PC-9 (cell line): ENCODE measurements at regions not wholly inside any gene's neighbourhood (a gene's known extent, or its start where the extent isn't known, plus 50 kb on each side); places are given as distances from the start of the nearest gene placed in this dataset.
A peak's percentile ranks its signal among the peaks of the same experiment; 100 is the strongest.

ENCODE experiments used
- BruUV-seq: library from RNA; stranded (reverse); fragments of 400-500 nt; replicated peaks from 2 replicates; lab custom pipeline; 2021; lab: Mats Ljungman, UMichigan
- CTCF ChIA-PET: fragments of 300-600 bp; sonication (Branson Sonifier 250); formaldehyde crosslinking; loops from one replicate; lab custom pipeline; 2022; ENCODE audit warnings: antibody characterized with exemption; lab: Charles Lee
- POLR2A ChIA-PET: fragments of 300-600 bp; sonication (Branson Sonifier 250); formaldehyde crosslinking; loops from one replicate; lab custom pipeline; 2022; ENCODE audit warnings: antibody characterized with exemption; ENCODE audit not compliant: unreplicated experiment; lab: Charles Lee
- DNase-seq, 2 experiments: peaks; one replicate each; pipeline versions ENCODE4 v3.0.0 to v3.0.0-alpha.2; 2015 to 2022; ENCODE audit warnings: mixed read lengths in 1 of 2
- H2AFZ ChIP-seq: fragments of 200-600 bp; sonication (generic); 2 replicates; pipeline ENCODE4 v1.8.1; 2017; ENCODE audit warnings: antibody characterized with exemption
- H3F3A ChIP-seq: fragments of 200-600 bp; sonication (generic); 2 replicates; pipeline ENCODE4 v1.8.1; 2017; ENCODE audit warnings: antibody characterized with exemption, mild to moderate bottlenecking, low read depth; ENCODE audit not compliant: insufficient read depth
- H3K27ac ChIP-seq: fragments of 200-600 bp; sonication (generic); 2 replicates; pipeline ENCODE4 v1.6.1; 2016; ENCODE audit warnings: mixed run types
- H3K27me3 ChIP-seq: fragments of 200-600 bp; sonication (generic); 2 replicates; pipeline ENCODE4 v1.6.1; 2016; ENCODE audit warnings: low read depth, mixed run types; ENCODE audit not compliant: insufficient read depth
- H3K36me3 ChIP-seq: fragments of 200-600 bp; sonication (generic); 2 replicates; pipeline ENCODE4 v1.6.1; 2016; ENCODE audit warnings: low read depth, mixed run types
- H3K4me1 ChIP-seq: fragments of 200-600 bp; sonication (generic); replicated peaks from 2 replicates; pipeline ENCODE4 v1.6.1; 2016; ENCODE audit warnings: mixed run types; ENCODE audit not compliant: insufficient read depth
- H3K4me2 ChIP-seq: fragments of 200-600 bp; sonication (generic); 2 replicates; pipeline ENCODE4 v1.6.1; 2017; ENCODE audit warnings: mixed run types
- H3K4me3 ChIP-seq: fragments of 200-600 bp; sonication (generic); 2 replicates; pipeline ENCODE4 v1.6.1; 2016; ENCODE audit warnings: mixed run types
- H3K79me2 ChIP-seq: fragments of 200-600 bp; sonication (generic); 2 replicates; pipeline ENCODE4 v1.6.1; 2017; ENCODE audit warnings: low read depth, mixed run types
- H3K9me2 ChIP-seq: fragments of 200-600 bp; sonication (generic); 2 replicates; pipeline ENCODE4 v1.8.1; 2017; ENCODE audit warnings: mild to moderate bottlenecking; ENCODE audit not compliant: insufficient read depth
- H3K9me3 ChIP-seq: fragments of 200-600 bp; sonication (generic); 2 replicates; pipeline ENCODE4 v1.8.1; 2016; ENCODE audit warnings: low read depth; ENCODE audit not compliant: insufficient read depth
- H4K20me1 ChIP-seq: fragments of 200-600 bp; sonication (generic); 2 replicates; pipeline ENCODE4 v1.8.1; 2017; ENCODE audit not compliant: insufficient read depth
- EZH2 ChIP-seq: fragments of 200-600 bp; sonication (generic); IDR thresholded peaks from 2 replicates; pipeline ENCODE4 v1.8.0; 2017; ENCODE audit warnings: antibody characterized with exemption, low read depth
- intact Hi-C: fragments of 100-400 bp; cut with micrococcal nuclease; formaldehyde crosslinking; loops from one replicate; pipeline ENCODE4 v1.10.0; 2022; ENCODE audit not compliant: unreplicated experiment
- TF ChIP-seq, protein P1 (sequence below): fragments of 200-600 bp; sonication (generic); conservative IDR thresholded peaks from 2 replicates; pipeline ENCODE4 v1.6.1; 2017; ENCODE audit warnings: mixed run types, antibody characterized with exemption, mild to moderate bottlenecking, moderate library complexity

DNA sequence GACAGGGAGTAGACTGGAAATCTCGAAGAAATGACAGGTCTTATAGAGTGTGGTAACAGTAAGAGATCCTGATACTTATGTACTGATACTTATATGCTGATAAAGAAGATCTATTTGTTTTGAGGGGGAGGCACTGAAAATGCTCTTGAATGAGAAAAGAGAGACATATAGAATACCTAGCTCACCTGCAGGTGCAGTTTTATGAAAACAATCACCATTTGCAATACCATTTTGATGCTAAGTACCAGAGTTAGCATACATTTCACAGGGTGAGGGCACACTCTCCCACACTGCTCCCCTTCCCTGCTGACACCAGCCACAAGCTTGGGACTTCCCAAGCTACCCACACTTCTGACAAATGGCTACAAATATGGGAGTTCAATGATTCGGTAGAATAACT lies 1490.1 kb upstream of the IGFBP7 start:
- Histone ChIP-seq H3K79me2 (no peaks in the 10 kb centered on the region), H3K9me2 (no peaks in the 10 kb centered on the region), H3K4me2 (no peak overlapping the region), H4K20me1 (no peaks in the 10 kb centered on the region), H3K4me1 (no peaks in the 10 kb centered on the region), H3K36me3 (no peaks in the 10 kb centered on the region), H3K4me3 (no peak overlapping the region), H3K9me3 (no peaks in the 10 kb centered on the region), H3K27ac (no peak overlapping the region), H2AFZ (no peak overlapping the region), H3K27me3 (no peaks in the 10 kb centered on the region), H3F3A (no peaks in the 10 kb centered on the region)
- TF ChIP-seq EZH2 = no peak
- TF ChIP-seq, protein P1, sequence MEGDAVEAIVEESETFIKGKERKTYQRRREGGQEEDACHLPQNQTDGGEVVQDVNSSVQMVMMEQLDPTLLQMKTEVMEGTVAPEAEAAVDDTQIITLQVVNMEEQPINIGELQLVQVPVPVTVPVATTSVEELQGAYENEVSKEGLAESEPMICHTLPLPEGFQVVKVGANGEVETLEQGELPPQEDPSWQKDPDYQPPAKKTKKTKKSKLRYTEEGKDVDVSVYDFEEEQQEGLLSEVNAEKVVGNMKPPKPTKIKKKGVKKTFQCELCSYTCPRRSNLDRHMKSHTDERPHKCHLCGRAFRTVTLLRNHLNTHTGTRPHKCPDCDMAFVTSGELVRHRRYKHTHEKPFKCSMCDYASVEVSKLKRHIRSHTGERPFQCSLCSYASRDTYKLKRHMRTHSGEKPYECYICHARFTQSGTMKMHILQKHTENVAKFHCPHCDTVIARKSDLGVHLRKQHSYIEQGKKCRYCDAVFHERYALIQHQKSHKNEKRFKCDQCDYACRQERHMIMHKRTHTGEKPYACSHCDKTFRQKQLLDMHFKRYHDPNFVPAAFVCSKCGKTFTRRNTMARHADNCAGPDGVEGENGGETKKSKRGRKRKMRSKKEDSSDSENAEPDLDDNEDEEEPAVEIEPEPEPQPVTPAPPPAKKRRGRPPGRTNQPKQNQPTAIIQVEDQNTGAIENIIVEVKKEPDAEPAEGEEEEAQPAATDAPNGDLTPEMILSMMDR = no peak
- intact Hi-C loops = no loop called here
- POLR2A ChIA-PET = no interaction called here
- no peak for DNase-seq
- CTCF ChIA-PET = no interaction called here
- no TSS peak for BruUV-seq

DNA sequence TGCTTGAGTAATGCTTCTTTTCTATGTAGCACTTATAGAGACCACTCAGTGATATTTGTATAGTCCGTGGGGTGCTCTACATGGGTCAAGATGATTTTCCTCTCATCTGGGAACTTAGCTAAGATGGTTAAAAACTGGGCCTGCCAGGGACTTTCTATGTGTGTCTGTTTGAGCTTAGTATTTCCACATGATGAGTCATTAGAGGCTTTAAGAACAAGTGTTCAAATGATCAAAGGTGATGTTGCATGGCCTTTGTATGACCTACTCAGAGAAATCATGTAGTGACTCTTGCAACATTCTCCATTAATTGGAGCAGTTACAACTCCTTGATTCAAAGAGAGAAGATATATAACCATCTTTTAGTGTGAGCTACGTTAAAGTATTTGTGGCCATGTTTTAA lies 1480.5 kb upstream of the IGFBP7 start:
- Histone ChIP-seq H3K9me3 (no peaks in the 10 kb centered on the region), H3K27me3 (no peaks in the 10 kb centered on the region), H3F3A (no peaks in the 10 kb centered on the region), H3K9me2 (no peaks in the 10 kb centered on the region), H3K36me3 (no peaks in the 10 kb centered on the region), H3K4me2 (no peak overlapping the region), H3K4me3 (no peak overlapping the region), H2AFZ (no peak overlapping the region), H3K27ac (no peak overlapping the region), H3K79me2 (no peaks in the 10 kb centered on the region), H4K20me1 (no peaks in the 10 kb centered on the region), H3K4me1 (no peaks in the 10 kb centered on the region)
- DNase-seq = no peak
- ChIA-PET CTCF (no interaction called here), POLR2A (no interaction called here)
- intact Hi-C loops = no loop called here
- no TSS peak for BruUV-seq
- TF ChIP-seq, protein P1 = no peak
- no peak for TF ChIP-seq EZH2

DNA sequence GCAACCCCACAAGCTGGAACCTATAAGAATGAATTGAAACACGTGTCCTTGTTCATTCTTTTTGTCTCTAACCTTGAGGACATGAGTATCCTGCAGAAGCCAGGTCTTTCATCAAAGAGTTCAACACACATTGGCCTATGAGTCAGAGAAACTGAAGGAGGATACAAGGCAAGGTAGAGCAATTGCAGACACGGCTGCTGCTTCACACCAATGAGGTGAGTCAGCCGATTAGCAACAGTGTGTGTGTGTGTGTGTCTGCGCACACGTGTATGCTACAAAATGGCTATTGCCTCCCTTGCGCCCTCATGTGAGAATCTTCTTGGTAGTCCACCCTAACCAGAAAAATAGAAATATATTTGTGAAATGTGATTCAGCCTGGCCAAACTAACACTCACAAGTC lies 1477.7 kb upstream of the IGFBP7 start:
- Histone ChIP-seq H3F3A (no peaks in the 10 kb centered on the region), H3K79me2 (no peaks in the 10 kb centered on the region), H3K36me3 (no peaks in the 10 kb centered on the region), H3K9me2 (no peaks in the 10 kb centered on the region), H3K4me1 (no peaks in the 10 kb centered on the region), H4K20me1 (no peaks in the 10 kb centered on the region), H3K9me3 (no peaks in the 10 kb centered on the region), H2AFZ (no peak overlapping the region), H3K27me3 (no peaks in the 10 kb centered on the region), H3K27ac (no peak overlapping the region), H3K4me3 (no peak overlapping the region), H3K4me2 (no peak overlapping the region)
- POLR2A ChIA-PET = no interaction called here
- TF ChIP-seq EZH2 = no peak
- TF ChIP-seq, protein P1 = no peak
- BruUV-seq = no TSS peak
- DNase-seq = peak in 1 of 2 experiments; percentile 44
- intact Hi-C loops = no loop called here
- CTCF ChIA-PET = no interaction called here
